Nephron (organoid): ENCODE measurements at regions not wholly inside any gene's neighbourhood (a gene's known extent, or its start where the extent isn't known, plus 50 kb on each side); places are given as distances from the start of the nearest gene placed in this dataset.

Source experiments
- H3K27ac Mint-ChIP-seq, 3 experiments: 2 replicates each; pipeline ENCODE4 v1.8.0; 2020; ENCODE audit warnings: mixed read lengths in 3 of 3, mild to moderate bottlenecking in 2 of 3, moderate library complexity in 1 of 3
- H3K27me3 Mint-ChIP-seq: 2 replicates; pipeline ENCODE4 v1.8.0; 2021; ENCODE audit warnings: low read depth, mild to moderate bottlenecking, moderate library complexity, mixed read lengths
- H3K36me3 Mint-ChIP-seq: 2 replicates; pipeline ENCODE4 v1.8.0; 2020; ENCODE audit warnings: low read depth, mixed read lengths
- H3K4me1 Mint-ChIP-seq: 2 replicates; pipeline ENCODE4 v1.8.0; 2020; ENCODE audit warnings: mixed read lengths
- H3K4me3 Mint-ChIP-seq, 3 experiments: 2 replicates each; pipeline ENCODE4 v1.8.0; 2020; ENCODE audit warnings: mild to moderate bottlenecking in 3 of 3, mixed read lengths in 3 of 3, moderate library complexity in 2 of 3
- H3K9me3 Mint-ChIP-seq: 2 replicates; pipeline ENCODE4 v1.8.0; 2020; ENCODE audit warnings: mixed read lengths
- TF ChIP-seq, protein P1 (sequence below), 3 experiments: fragments of 200-600 bp; sonication (generic); IDR thresholded peaks; one replicate each; pipeline ENCODE4 v1.5.0; 2021; ENCODE audit warnings: antibody characterized with exemption in 3 of 3; ENCODE audit not compliant: unreplicated experiment in 3 of 3

DNA sequence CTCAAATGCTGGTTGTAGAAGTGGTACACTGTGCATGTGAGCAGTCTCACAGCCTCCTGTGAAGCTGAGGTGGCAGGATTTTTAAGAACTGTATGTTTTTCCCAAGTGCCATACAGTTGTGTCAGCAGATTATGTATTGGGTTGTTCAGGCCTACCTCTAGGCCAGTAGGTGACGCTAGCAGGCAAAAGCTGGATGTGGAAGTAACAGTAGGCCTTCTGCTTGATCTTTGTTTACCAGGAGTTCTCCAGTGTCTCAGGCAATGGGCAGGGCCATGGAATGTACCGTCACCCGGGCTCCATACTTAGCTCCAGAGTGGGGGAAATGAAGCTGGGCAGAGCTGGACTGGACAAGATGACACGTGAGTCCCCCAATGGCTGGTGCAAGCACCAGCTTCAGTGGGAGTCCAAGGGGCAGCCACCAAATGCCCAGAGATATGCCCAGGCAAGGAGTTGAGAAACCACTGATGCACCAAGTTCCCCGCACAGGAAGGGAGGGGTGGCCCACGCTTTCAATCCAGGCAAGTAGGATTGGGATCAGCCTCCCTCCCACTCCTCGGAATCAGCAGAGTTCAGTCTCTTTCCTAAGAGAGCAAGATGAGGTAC, 289.7 kb downstream of the HTR1B start:
- no peak overlapping the region for H3K27ac Mint-ChIP-seq
- no peak overlapping the region for H3K4me3 Mint-ChIP-seq
- no peaks in the 10 kb centered on the region for H3K4me1 Mint-ChIP-seq
- no peaks in the 10 kb centered on the region for H3K27me3 Mint-ChIP-seq
- H3K9me3 Mint-ChIP-seq, result peaks cover under 1% of the 10 kb centered on the region
- H3K36me3 Mint-ChIP-seq, result no peaks in the 10 kb centered on the region
- TF ChIP-seq, protein P1, sequence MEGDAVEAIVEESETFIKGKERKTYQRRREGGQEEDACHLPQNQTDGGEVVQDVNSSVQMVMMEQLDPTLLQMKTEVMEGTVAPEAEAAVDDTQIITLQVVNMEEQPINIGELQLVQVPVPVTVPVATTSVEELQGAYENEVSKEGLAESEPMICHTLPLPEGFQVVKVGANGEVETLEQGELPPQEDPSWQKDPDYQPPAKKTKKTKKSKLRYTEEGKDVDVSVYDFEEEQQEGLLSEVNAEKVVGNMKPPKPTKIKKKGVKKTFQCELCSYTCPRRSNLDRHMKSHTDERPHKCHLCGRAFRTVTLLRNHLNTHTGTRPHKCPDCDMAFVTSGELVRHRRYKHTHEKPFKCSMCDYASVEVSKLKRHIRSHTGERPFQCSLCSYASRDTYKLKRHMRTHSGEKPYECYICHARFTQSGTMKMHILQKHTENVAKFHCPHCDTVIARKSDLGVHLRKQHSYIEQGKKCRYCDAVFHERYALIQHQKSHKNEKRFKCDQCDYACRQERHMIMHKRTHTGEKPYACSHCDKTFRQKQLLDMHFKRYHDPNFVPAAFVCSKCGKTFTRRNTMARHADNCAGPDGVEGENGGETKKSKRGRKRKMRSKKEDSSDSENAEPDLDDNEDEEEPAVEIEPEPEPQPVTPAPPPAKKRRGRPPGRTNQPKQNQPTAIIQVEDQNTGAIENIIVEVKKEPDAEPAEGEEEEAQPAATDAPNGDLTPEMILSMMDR (IDR thresholded peaks at IDR 0.05; ENCODE audit: unreplicated experiment in 3 of 3), result no peak

DNA sequence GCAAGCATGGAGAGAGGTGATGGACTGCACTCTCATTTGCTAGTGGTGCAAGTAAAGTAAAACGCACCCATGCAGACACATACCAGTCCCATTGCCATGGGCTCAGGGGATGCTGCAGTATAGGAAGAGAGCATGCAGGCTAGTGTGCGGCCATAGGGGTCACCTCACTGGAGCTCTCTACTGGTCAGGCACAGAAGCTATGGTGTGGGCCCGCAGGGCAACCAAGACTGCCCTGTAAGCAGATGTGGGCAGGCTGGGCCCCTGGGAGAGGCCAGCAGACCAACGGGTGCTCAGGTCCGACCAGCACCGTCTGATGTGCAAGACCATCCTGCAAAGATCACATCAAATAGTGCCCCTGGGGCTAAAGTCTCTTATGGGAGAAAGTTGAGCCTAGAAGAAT, 290.7 kb downstream of the HTR1B start:
- Mint-ChIP-seq H3K36me3 (no peaks in the 10 kb centered on the region), H3K9me3 (peaks cover 3% of the 10 kb centered on the region), H3K27me3 (no peaks in the 10 kb centered on the region), H3K4me1 (no peaks in the 10 kb centered on the region), H3K27ac (no peak overlapping the region), H3K4me3 (no peak overlapping the region)
- TF ChIP-seq, protein P1 (IDR thresholded peaks at IDR 0.05; ENCODE audit: unreplicated experiment in 3 of 3), result no peak

DNA sequence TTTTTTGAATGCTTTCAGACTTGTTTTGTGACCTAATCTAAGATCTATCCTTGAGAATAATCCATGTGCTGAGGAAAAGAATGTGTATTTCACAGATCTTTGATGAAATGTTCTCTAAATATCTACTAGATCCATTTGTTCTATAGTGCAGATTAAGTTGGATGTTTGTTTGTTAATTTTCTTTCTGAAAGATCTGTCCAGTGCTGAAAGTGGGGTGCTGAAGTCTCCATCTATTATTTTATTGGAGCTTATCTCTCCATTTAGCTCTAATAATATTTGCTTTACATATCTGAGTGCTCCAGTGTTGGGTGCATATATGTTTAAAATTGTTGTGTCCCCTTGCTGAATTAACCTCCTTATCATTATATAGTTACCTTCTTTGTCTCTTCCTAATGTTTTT, 303.6 kb downstream of the HTR1B start:
- Mint-ChIP-seq H3K36me3 (no peaks in the 10 kb centered on the region), H3K9me3 (peaks cover 6% of the 10 kb centered on the region), H3K4me1 (no peaks in the 10 kb centered on the region), H3K4me3 (no peak overlapping the region), H3K27ac (no peak overlapping the region), H3K27me3 (no peaks in the 10 kb centered on the region)
- TF ChIP-seq, protein P1 (IDR thresholded peaks at IDR 0.05; ENCODE audit: unreplicated experiment in 3 of 3), result no peak

DNA sequence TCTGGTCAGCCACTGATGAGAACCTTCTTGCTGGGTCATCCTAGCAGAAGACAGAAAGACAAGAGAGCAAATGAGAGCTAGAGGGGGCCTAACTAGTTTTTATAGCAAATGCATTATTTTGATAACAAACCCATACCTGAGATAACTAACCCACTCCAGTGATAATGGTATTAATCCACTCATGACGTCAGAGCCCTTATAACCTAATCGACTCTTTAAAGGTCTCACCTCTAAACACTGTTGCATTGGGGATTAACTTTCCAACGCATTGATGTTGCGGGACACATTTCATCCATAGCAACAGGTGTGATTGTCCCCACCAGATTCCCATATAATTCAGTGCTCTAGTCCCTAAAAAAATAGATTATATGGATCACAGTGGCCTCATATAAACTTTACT, 312.1 kb downstream of the HTR1B start:
- no peaks in the 10 kb centered on the region for H3K9me3 Mint-ChIP-seq
- no peaks in the 10 kb centered on the region for H3K4me1 Mint-ChIP-seq
- TF ChIP-seq, protein P1 (IDR thresholded peaks at IDR 0.05; ENCODE audit: unreplicated experiment in 3 of 3), result no peak
- H3K36me3 Mint-ChIP-seq, result no peaks in the 10 kb centered on the region
- H3K27ac Mint-ChIP-seq, result no peak overlapping the region
- H3K4me3 Mint-ChIP-seq, result no peak overlapping the region
- H3K27me3 Mint-ChIP-seq, result no peaks in the 10 kb centered on the region

DNA sequence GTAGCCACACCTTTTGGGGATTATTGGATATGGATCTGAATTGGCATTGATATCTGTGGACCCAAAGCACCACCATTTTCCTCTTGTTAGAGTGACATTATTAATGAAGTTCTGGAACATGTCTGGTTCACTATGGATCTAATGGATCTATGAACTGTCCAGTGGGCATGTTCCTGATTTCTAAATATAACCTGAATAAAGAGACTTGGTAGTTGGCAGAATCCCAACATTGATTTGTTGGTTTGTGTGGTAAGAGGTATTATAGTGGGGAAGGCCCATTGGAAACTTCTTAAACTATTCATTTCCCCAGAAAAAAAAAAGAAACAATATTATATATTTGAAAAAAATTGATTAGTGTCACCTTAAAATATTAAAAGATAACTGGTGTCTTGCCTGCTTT, 312.6 kb downstream of the HTR1B start:
- Mint-ChIP-seq H3K36me3 (no peaks in the 10 kb centered on the region), H3K27me3 (no peaks in the 10 kb centered on the region), H3K4me3 (no peak overlapping the region), H3K4me1 (no peaks in the 10 kb centered on the region), H3K27ac (no peak overlapping the region), H3K9me3 (no peaks in the 10 kb centered on the region)
- TF ChIP-seq, protein P1 (IDR thresholded peaks at IDR 0.05; ENCODE audit: unreplicated experiment in 3 of 3), result no peak

DNA sequence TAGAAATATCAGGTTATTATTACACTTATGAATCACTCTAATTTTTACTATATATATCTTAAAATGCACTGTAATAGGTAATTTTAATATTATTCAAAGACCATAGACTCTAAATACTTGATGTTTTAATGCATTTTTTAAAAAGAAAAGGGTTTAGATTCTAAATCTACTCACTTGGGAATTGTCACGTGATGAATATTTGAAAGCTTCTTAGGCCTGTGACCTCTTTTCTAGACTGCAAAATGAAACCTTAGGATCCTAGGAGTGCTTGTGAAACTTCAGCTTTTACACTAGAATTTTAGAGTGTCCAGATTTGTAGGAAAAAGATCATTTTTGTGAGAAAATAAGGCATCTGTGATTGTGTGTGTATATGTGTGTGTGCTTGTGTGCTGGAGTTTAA, 318.0 kb downstream of the HTR1B start:
- Mint-ChIP-seq H3K27me3 (no peaks in the 10 kb centered on the region), H3K36me3 (no peaks in the 10 kb centered on the region), H3K27ac (no peak overlapping the region), H3K4me3 (no peak overlapping the region), H3K4me1 (no peaks in the 10 kb centered on the region), H3K9me3 (no peaks in the 10 kb centered on the region)
- TF ChIP-seq, protein P1 (IDR thresholded peaks at IDR 0.05; ENCODE audit: unreplicated experiment in 3 of 3), result no peak
